ENCODE measurements at regions not wholly inside any gene's neighbourhood (a gene's known extent, or its start where the extent isn't known, plus 50 kb on each side); places are given as distances from the start of the nearest gene placed in this dataset.

- TF ChIP-seq CHD7 (IDR thresholded peaks at IDR 0.05; ENCODE audit: insufficient replicate concordance, low read length) = no peak
- TF ChIP-seq SUZ12 (IDR thresholded peaks at IDR 0.05; ENCODE audit: low read length) = no peak
- no peak for TF ChIP-seq SIRT6 (IDR thresholded peaks at IDR 0.05; ENCODE audit: low read length)
- no peak for TF ChIP-seq GABPA (IDR thresholded peaks at IDR 0.05; ENCODE audit: borderline replicate concordance, insufficient read depth, low read length)
- no peak for TF ChIP-seq KDM1A (IDR thresholded peaks at IDR 0.05; ENCODE audit: borderline replicate concordance, low read length)
- TF ChIP-seq TCF12 (IDR thresholded peaks at IDR 0.05; ENCODE audit: low read depth, low read length) = no peak
Observed at GRCh38 chr20:12946789-12947188, 62.0 kb upstream of the SPTLC3 start (continued).

Measured in H1 (cell line).